ENCODE measurements at regions not wholly inside any gene's neighbourhood (a gene's known extent, or its start where the extent isn't known, plus 50 kb on each side); places are given as distances from the start of the nearest gene placed in this dataset.
A peak's percentile ranks its signal among the peaks of the same experiment; 100 is the strongest.

- 80 to 91% (median 89%) methylated on average over 7 to 8 of the region's 8 CpGs for WGBS, 4 donors
- Histone ChIP-seq H3K36me3 (no peaks in the 10 kb centered on the region), H3K4me3 (no peak overlapping the region), H3K27ac (peak overlapping the region in 1 of 12 donors; percentile 58), H3K4me1 (peaks cover 0 to 38% (median 14%) of the 10 kb centered on the region in 12 donors), H3K9me3 (no peaks in the 10 kb centered on the region), H3K27me3 (no peaks in the 10 kb centered on the region)
- peak in 2 of 4 donors; percentile 36 to 61 for ATAC-seq
- DNase-seq, result peak in 2 of 5 donors; percentile 37 to 49
- TF ChIP-seq POLR2A (IDR thresholded peaks at IDR 0.05), result no peak
- no peak for TF ChIP-seq CTCF (IDR thresholded peaks at IDR 0.05)
- intact Hi-C loops (cut with DNase I), result no loop called here
Observed at GRCh38 chr15:70257573-70258248, 160.0 kb upstream of the TLE3 start.

- ATAC-seq (no peak), DNase-seq (peak in 1 of 5 donors; percentile 0)
- Histone ChIP-seq H3K27me3 (no peaks in the 10 kb centered on the region), H3K4me3 (no peak overlapping the region), H3K9me3 (no peaks in the 10 kb centered on the region), H3K36me3 (no peaks in the 10 kb centered on the region), H3K4me1 (peaks cover 0 to 32% (median 10%) of the 10 kb centered on the region in 12 donors), H3K27ac (no peak overlapping the region)
- WGBS, 4 donors, result 85 to 96% (median 92%) methylated on average over 4 of the region's 4 CpGs
- TF ChIP-seq POLR2A (IDR thresholded peaks at IDR 0.05), result no peak
- no peak for TF ChIP-seq CTCF (IDR thresholded peaks at IDR 0.05)
- intact Hi-C loops (cut with DNase I), result no loop called here
Observed at GRCh38 chr15:70257047-70257446, 159.3 kb upstream of the TLE3 start.

GRCh38 chr15:70254311-70254869 is 156.7 kb upstream of the TLE3 start:
- H3K27ac ChIP-seq, result no peak overlapping the region
- no peak for ATAC-seq
- peak in 1 of 5 donors; percentile 10 for DNase-seq
- peaks cover 0 to 18% (median 12%) of the 10 kb centered on the region in 12 donors for H3K4me1 ChIP-seq
- TF ChIP-seq CTCF (IDR thresholded peaks at IDR 0.05), result no peak
- no peak for TF ChIP-seq POLR2A (IDR thresholded peaks at IDR 0.05)
- no peaks in the 10 kb centered on the region for H3K9me3 ChIP-seq
- H3K4me3 ChIP-seq, result no peak overlapping the region
- H3K36me3 ChIP-seq, result no peaks in the 10 kb centered on the region
- WGBS, 4 donors, result 77 to 84% (median 78%) methylated on average over 19 of the region's 19 CpGs
- H3K27me3 ChIP-seq, result no peaks in the 10 kb centered on the region
- intact Hi-C loops (cut with DNase I), result no loop called here

- TF ChIP-seq CTCF (IDR thresholded peaks at IDR 0.05), result no peak
- TF ChIP-seq POLR2A (IDR thresholded peaks at IDR 0.05), result no peak
- WGBS, 4 donors, result 91 to 97% (median 95%) methylated on average over 11 of the region's 11 CpGs
Observed at GRCh38 chr15:70253461-70254156, 155.9 kb upstream of the TLE3 start.

More at GRCh38 chr15:70253461-70254156, 155.9 kb upstream of the TLE3 start:
- Histone ChIP-seq H3K27me3 (no peaks in the 10 kb centered on the region), H3K4me3 (no peak overlapping the region), H3K27ac (no peak overlapping the region), H3K36me3 (no peaks in the 10 kb centered on the region), H3K9me3 (no peaks in the 10 kb centered on the region), H3K4me1 (peaks cover 0 to 10% (median 5%) of the 10 kb centered on the region in 12 donors)
- intact Hi-C loops (cut with DNase I), result no loop called here
- ATAC-seq (no peak), DNase-seq (no peak)

All from heart left ventricle (tissue), 16 donors.